Midbrain (tissue), 1 donor: ENCODE measurements at regions not wholly inside any gene's neighbourhood (a gene's known extent, or its start where the extent isn't known, plus 50 kb on each side); places are given as distances from the start of the nearest gene placed in this dataset.

ENCODE experiments used
- DNase-seq: peaks from one replicate; lab custom pipeline; 2025; lab: John Stamatoyannopoulos, UW

DNA sequence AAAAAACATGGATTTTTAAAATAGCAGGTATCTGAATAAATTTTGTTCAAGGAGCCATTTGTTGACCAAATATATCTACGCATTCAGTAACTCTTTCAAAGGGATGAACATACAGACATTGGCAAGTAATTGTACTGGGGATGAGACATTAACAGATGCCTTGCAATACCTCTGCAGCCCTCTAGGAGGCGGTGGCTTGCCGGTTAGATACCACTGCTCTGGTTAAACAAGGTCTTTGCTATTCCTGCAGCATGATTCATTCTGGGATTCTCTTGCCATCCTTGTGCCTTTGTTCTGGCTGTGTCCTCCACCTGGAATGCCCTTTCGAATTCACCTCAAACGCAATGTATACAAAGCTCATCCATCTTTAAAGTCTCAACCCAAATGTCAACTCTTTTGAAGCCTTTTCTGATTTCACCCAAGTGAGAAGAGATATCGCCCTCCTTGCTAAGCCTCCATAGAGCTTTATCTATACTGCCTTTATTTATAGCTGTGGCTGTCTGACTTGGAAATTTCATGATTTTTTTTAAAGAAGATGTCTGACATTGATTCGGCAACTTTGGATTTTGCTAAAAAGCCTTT lies 131.0 kb upstream of the SRRM4 start:
- no peak for DNase-seq

DNA sequence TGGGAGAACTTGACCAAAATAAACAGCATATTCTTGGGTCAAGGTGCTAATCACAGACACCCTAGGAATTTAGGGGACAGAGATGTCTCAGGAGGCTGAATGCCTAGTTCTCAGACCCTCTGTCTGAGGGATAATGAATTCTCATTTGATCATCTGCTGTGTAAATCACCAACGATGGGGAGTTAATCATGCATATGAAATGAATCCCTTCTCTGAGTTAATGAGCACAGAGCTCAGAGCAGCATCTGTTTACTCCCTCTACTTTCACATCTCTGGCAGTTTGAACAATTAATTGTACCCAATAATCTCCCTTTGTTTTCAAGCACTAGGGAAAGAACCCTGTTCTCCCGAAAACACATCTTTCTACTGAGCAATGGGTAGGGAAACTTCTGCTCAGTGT lies 129.4 kb upstream of the SRRM4 start:
- no peak for DNase-seq

DNA sequence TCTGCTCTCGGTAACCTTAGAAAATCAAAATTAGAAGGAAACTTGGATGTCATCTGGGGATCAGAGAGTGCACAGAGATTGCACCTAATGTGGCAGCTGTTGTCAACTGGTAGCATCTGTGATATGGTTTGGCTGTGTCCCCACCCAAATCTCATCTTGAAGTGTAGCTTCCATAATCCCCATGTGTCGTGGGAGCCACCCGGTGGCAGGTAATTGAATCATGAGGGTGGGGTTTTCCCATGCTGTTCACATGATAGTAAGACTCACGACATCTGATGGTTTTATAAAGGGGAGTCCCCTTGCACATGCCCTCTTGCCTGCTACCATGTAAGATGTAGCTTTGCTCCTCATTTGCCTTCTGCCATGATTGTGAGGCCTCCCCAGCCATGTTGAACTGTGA lies 127.7 kb upstream of the SRRM4 start:
- DNase-seq: peak; percentile 3

DNA sequence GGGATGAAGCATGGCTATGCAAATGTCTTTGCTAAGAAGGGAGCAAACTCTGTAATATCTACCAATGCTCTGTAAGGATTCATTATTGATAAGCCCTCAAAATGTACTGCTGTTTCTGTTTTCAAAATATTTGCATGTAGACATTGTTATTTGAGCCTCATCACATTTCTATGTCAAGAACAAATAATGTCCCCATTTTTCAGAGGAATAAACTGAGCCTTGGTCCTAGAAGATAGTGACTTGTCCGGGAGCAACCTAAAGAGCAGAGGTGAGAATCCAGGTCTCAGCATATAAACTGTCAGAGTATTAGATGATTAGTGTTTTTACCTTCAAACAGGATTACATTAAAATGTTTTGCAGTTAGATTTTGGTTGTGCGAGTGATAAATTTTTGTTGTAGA lies 125.5 kb upstream of the SRRM4 start:
- no peak for DNase-seq

DNA sequence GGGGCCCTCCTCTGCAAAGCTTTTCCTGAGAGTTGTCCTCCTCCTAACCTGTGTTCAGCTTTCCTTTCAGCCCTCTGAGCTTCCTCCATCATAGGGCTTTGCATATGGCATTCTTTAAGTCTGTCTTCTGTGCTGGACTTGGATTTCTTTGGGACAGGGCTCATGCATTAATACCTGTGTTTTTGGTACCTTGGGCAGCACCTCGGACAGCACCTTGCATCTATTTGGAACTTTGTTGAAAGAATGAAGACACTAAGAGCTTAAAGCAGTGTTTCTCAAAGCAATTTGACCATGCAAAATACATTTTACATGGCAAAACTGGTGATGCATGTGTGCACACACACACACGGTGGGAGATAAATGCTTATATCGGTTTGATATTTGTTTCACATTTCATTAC lies 115.0 kb upstream of the SRRM4 start:
- DNase-seq: no peak

DNA sequence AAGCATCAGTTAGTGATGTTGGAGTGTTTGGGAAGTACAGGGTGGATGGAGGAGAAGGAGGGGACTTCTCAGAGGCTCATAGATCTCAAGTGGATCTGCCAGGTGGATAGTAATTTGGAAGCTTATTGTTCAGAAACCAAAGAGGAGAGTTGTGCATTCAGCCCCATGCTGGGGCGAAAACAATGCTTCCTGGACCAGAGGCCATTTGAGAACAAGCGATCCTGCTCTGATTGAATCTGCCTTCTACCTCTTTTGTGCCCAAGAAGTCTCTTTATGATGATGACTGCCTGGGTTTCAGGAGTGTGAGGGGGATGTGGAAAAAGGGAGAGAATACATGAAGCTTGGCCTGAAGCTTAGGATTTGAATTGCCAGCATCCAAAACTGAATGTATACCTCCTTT lies 110.8 kb upstream of the SRRM4 start:
- no peak for DNase-seq

DNA sequence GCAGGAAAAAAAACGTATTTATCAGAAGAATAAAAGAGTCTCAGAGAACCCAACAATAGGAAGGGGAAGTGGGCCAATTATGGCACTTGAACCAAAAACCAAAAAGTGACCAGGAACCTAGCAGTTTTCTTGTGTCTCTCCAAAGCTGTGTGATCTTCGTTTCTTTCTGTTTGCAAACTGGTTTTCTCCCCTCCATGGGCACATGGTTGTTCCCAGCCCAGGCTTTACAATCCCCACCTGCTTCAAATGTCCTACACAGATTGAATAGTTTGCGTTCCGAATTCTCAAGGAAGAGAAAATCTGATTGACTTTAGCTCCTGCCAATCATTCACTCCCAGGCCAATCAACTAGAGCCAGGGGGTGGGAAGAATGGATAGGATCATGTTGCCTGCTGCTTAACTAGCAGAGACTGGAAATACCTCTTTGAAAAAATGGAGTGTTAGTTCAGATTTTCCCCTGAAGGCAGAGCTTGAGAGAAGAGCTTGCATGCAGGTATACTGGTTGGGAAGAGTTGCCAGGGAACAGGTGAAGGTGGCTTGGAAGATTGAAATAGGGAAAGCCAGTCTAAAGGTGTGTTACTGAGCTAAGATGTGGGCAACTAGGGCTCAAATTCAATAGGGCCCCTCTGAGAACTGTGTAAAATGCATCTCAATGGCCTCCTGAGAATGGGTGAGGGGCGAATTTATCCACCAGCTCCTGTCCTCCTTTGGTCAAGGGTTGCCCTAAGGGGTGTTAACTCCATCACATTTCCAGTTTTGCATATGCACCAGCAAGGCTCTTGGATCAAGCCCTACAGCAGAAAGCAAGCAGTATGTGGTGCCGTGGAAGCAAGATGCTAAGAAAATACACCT lies 106.4 kb upstream of the SRRM4 start:
- no peak for DNase-seq

DNA sequence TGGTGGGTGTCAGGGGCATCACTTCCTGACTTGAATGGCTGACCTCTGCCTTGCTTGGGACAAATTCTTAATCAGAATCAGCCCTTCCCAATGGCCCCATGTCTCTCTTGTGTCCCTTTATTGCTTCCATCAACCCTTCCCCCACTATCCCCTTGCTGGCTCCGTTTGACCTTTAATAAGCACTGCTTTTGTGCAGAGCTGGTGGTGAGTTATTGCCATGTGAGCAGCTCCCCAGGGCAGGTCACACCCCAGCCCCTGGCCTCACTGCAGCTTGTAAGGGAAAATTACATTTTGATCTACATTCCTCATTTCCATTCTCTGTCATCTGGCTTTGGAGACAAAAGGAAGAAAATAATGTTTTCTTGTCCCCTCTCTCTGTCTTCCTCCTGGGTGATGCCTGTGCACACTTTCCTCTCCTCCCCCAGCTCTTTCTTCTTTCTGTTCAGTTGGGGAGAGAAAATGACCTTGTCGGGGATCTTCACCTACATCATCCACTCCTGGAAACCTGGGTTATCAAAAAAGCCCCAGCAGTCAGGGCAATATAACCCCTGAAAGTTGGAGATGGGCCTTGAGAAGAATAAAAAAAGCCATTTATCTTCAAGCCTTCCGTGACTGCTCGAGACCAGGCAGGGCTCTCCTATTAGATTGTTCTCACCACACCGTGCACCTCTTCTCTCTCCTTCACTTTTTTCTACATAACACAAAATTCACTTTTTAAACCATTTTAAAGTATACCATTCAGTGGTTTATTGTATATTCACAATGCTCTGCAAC lies 100.4 kb upstream of the SRRM4 start:
- no peak for DNase-seq

DNA sequence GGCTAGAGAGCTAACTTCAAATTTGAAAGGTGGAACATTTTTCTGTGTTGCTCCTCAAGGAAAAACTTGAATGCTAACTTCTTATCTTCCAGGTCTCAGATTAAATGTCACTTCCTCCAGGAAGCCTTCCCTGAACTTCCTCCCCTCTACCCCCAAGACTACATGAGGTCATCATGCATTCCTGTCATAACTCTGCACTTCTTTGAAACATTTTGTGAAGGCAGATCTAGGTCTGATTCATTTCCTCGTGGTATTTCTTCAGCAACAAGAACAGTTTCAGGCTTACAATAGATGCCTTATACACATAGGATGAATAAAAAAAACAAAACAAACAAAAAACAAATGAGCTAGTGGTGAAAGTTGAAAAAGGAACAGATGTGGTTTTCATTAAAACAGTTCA lies 97.1 kb upstream of the SRRM4 start:
- DNase-seq: no peak

DNA sequence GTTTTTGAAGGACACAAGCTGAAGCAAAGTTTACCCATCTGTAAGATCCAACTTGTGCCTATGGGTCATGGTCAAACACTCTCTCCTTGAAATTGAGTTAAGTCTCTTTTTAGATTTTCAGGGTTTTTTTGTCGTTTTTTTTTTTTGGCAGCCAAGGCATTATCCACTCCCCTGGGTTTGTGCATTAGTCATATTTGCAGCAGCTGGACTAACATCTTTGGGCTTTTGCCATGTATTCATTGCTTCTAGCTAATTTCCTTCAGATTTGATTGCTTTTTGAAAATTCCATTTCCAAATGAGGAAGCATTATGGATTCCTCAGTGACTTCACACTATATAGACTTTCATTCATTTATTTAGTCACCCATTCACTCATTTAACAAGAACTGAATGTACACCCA lies 80.3 kb upstream of the SRRM4 start:
- DNase-seq: no peak

DNA sequence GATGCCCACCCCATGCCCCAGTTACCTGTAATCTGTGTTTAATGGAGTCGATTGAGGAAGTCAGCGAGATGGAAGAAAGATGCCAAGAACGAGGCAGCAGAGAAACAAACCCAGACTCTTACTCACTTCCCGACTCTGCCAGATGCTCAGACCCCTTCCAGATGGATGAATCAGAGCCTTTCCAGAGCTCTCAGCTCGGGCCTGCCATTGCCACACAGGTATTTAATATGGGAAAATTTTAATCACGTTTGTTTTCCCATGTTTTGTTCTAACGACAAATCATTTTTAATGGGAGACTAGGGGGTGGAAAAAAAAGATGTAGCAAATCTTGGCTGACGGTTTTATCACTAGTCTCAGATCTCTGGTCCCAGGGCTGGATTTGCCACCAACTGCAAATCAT lies 72.5 kb upstream of the SRRM4 start:
- no peak for DNase-seq

DNA sequence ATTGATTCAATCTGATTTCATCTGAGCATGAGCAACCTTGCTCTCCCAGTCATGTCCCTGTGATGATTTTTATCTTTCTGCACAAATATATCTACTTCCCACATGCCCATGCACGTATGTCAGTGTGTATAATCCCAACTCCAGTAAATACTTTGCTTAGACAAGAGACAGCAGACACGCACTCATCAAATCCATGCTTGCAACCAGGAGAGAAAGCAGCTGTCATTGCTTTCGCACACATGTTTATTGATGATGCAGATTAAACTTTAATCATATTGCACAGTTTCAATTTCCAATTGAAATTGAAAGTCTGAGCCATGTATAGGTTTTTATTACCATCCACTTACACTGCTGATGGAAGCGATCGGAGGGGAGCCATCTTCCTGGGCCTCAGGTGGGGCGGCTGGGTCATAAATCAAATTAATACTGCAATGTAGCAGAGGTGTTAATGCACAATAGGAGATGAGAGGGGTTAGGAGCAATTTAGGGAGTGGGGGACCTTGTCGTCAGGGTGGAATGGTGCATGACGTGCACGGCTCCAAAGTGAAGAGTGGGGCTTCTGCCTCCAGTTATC lies 68.6 kb upstream of the SRRM4 start:
- DNase-seq: no peak

DNA sequence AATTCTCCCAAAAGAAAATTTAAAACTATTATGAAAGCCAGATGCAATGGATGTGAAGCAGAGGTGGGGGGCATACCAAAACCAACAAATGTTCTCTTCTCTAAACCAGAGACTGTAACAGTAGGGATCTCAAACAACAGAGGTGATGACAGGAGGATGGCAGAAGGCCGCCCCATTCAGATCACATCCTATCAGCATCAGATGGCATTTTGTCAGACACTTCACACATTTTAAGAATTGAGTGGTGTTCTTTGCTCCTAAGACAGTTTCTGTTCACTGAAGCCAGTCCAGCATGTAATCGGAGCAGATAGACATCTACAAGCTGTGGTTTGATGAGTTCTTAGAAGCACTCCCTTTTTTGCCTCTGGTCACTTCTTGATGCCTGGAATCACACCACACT lies 59.6 kb upstream of the SRRM4 start:
- no peak for DNase-seq

DNA sequence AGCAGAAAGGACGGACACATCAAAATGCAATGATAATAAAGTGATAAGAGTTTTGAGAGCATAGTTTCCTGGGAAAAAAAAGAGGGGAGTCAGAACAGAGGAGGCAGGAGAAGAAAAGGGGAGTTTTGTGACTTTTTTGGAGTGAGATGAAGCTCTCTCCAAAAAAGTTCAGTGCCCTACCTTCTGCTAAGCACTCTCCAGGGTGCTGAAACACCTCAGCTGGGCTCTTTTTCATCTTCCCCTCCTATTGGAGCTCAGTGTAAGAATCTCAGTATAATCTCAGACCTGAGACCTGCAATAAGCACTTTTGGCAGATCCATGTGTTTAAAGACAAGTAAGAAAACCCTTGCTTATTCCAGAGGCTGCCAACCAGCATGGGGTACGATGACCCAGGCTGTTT lies 58.9 kb upstream of the SRRM4 start:
- DNase-seq: no peak

DNA sequence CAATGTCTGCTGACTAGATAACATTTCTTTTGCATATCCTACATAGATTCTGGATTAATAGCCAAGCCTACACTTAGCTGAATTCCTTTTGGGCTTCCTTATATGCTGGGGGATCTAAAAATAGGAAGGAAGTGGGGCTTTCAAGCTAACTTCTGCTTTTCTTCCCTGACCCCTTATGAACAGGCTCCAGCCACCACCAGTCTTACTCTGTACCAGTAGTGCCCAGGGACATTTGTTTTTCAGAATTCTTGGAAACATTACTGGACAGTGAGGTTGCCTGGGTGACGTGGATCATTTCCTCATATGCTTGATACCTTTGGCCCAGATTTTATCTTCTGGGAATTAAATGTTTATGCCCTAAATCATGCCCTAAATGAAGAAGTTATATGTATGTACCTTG lies 55.9 kb upstream of the SRRM4 start:
- DNase-seq: peak; percentile 13

DNA sequence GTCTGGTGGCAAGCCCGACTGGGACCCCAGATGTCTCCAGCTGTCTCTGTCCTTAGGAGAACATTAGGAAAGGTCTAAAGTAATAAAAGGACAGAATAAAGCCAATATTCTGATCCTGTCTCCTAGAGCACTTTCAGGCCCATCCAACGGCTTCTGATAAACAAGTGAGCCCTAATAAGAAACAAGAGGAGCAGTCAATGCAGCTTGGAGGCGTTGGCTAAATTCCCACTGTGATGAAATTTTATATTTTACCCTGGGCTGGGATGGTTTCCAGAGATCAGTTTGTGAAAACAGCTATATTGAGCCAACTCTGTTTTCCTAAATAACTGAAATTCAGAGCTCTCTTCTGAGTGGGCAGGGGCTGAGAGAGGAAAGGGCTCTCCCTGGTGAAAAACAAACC lies 55.5 kb upstream of the SRRM4 start:
- DNase-seq: no peak
